Activated B cell treated with CpG ODN at 0.5 μM for 24 hours (primary cell): ENCODE measurements at regions not wholly inside any gene's neighbourhood (a gene's known extent, or its start where the extent isn't known, plus 50 kb on each side); places are given as distances from the start of the nearest gene placed in this dataset.

Experiments used
- ATAC-seq: fragments of 200-7000 bp; cut with Tn5 transposase; one replicate; pipeline ENCODE4 v1.10.0; 2021; ENCODE audit warnings: low read depth, mild to moderate bottlenecking, moderate library complexity
- CTCF ChIA-PET: fragments of 350-600 bp; sonication (Branson Sonifier 250); formaldehyde crosslinking; loops from one replicate; lab custom pipeline; 2021; ENCODE audit warnings: antibody characterized with exemption; lab: Charles Lee
- POLR2A ChIA-PET: fragments of 350-600 bp; sonication (Branson Sonifier 250); formaldehyde crosslinking; loops from one replicate; lab custom pipeline; 2021; ENCODE audit warnings: antibody characterized with exemption; lab: Charles Lee
- DNase-seq: peaks from one replicate; pipeline ENCODE4 v3.0.0; 2022
- H3K27ac Mint-ChIP-seq: one replicate; pipeline ENCODE4 v1.8.0; 2020; ENCODE audit warnings: mixed read lengths
- H3K27me3 Mint-ChIP-seq: one replicate; pipeline ENCODE4 v1.8.0; 2021; ENCODE audit warnings: mixed read lengths
- H3K36me3 Mint-ChIP-seq: one replicate; pipeline ENCODE4 v1.8.0; 2021; ENCODE audit warnings: low read depth, mixed read lengths
- H3K4me1 Mint-ChIP-seq: one replicate; pipeline ENCODE4 v1.8.0; 2021; ENCODE audit warnings: mixed read lengths
- H3K4me3 Mint-ChIP-seq: one replicate; pipeline ENCODE4 v1.8.0; 2020; ENCODE audit warnings: mild to moderate bottlenecking, mixed read lengths
- H3K9me3 Mint-ChIP-seq: one replicate; pipeline ENCODE4 v1.8.0; 2020; ENCODE audit warnings: mixed read lengths
- CTCF ChIP-seq: fragments of 200-600 bp; IDR thresholded peaks from one replicate; pipeline ENCODE4 v1.8.0; 2022; ENCODE audit warnings: antibody characterized with exemption, mild to moderate bottlenecking
- intact Hi-C: fragments of 100-400 bp; cut with micrococcal nuclease; formaldehyde crosslinking; loops from one replicate; pipeline ENCODE4 v1.15.1; 2024

GRCh38 chr9:106669835-106670234 lies 193.1 kb upstream of the ZNF462 start:
- no peak for TF ChIP-seq CTCF
- Mint-ChIP-seq H3K36me3 (no peaks in the 10 kb centered on the region), H3K27me3 (no peaks in the 10 kb centered on the region), H3K27ac (no peak overlapping the region), H3K4me3 (no peak overlapping the region), H3K4me1 (no peaks in the 10 kb centered on the region), H3K9me3 (no peaks in the 10 kb centered on the region)
- POLR2A ChIA-PET, result no interaction called here
- DNase-seq, result no peak
- intact Hi-C loops, result no loop called here
- ATAC-seq, result no peak
- CTCF ChIA-PET, result no interaction called here

- intact Hi-C loops, result no loop called here
- Mint-ChIP-seq H3K9me3 (no peaks in the 10 kb centered on the region), H3K36me3 (no peaks in the 10 kb centered on the region), H3K27ac (no peak overlapping the region), H3K27me3 (no peaks in the 10 kb centered on the region), H3K4me1 (no peaks in the 10 kb centered on the region), H3K4me3 (no peak overlapping the region)
- TF ChIP-seq CTCF, result no peak
- ChIA-PET POLR2A (no interaction called here), CTCF (no interaction called here)
- DNase-seq (no peak), ATAC-seq (no peak)
These were observed 192.5 kb upstream of the ZNF462 start for GRCh38 chr9:106670418-106670817.

GRCh38 chr9:106675780-106676179 lies 187.2 kb upstream of the ZNF462 start:
- H3K4me1 Mint-ChIP-seq, result no peaks in the 10 kb centered on the region
- H3K27ac Mint-ChIP-seq, result no peak overlapping the region
- no peaks in the 10 kb centered on the region for H3K9me3 Mint-ChIP-seq
- ChIA-PET POLR2A (no interaction called here), CTCF (no interaction called here)
- no peak for TF ChIP-seq CTCF
- H3K27me3 Mint-ChIP-seq, result no peaks in the 10 kb centered on the region
- intact Hi-C loops, result no loop called here
- H3K36me3 Mint-ChIP-seq, result no peaks in the 10 kb centered on the region
- no peak for ATAC-seq
- no peak for DNase-seq
- no peak overlapping the region for H3K4me3 Mint-ChIP-seq

- H3K4me1 Mint-ChIP-seq, result no peaks in the 10 kb centered on the region
- POLR2A ChIA-PET, result no interaction called here
- no peaks in the 10 kb centered on the region for H3K27me3 Mint-ChIP-seq
- ATAC-seq (no peak), DNase-seq (no peak)
- no peaks in the 10 kb centered on the region for H3K9me3 Mint-ChIP-seq
- CTCF ChIA-PET, result no interaction called here
- intact Hi-C loops, result no loop called here
- TF ChIP-seq CTCF, result no peak
- no peak overlapping the region for H3K27ac Mint-ChIP-seq
- H3K36me3 Mint-ChIP-seq, result no peaks in the 10 kb centered on the region
- H3K4me3 Mint-ChIP-seq, result no peak overlapping the region
These were observed 185.6 kb upstream of the ZNF462 start for GRCh38 chr9:106677374-106677773.

- no peaks in the 10 kb centered on the region for H3K27me3 Mint-ChIP-seq
- TF ChIP-seq CTCF, result no peak
- H3K4me3 Mint-ChIP-seq, result no peak overlapping the region
- DNase-seq (no peak), ATAC-seq (no peak)
- ChIA-PET CTCF (no interaction called here), POLR2A (no interaction called here)
- H3K36me3 Mint-ChIP-seq, result no peaks in the 10 kb centered on the region
- no peaks in the 10 kb centered on the region for H3K4me1 Mint-ChIP-seq
- no peaks in the 10 kb centered on the region for H3K9me3 Mint-ChIP-seq
- H3K27ac Mint-ChIP-seq, result no peak overlapping the region
- intact Hi-C loops, result no loop called here
These were observed 185.1 kb upstream of the ZNF462 start for GRCh38 chr9:106677830-106678229.
